Keratinocyte (primary cell): ENCODE measurements at regions not wholly inside any gene's neighbourhood (a gene's known extent, or its start where the extent isn't known, plus 50 kb on each side); places are given as distances from the start of the nearest gene placed in this dataset.

Experiments used
- DNase-seq: peaks from one replicate; pipeline ENCODE4 v3.0.0-alpha.2; 2011; ENCODE audit warnings: low read depth, missing footprints, low spot score
- FAIRE-seq: peaks from 2 replicates; lab custom pipeline; 2011; peaks lifted over from hg19 to GRCh38; lab: Jason Lieb, UNC
- H2AFZ ChIP-seq: 2 replicates; pipeline ENCODE4 v1.6.0; 2012; ENCODE audit warnings: low read length, control low read depth, inconsistent platforms; ENCODE audit not compliant: control insufficient read depth
- H3K27ac ChIP-seq: 2 replicates; pipeline ENCODE4 v1.5.1; 2011; ENCODE audit warnings: low read length; ENCODE audit not compliant: control insufficient read depth, insufficient read depth
- H3K27me3 ChIP-seq: 3 replicates; pipeline ENCODE4 v1.6.0; 2011; ENCODE audit warnings: low read length; ENCODE audit not compliant: control insufficient read depth, insufficient read depth; ENCODE audit errors: extremely low read depth
- H3K36me3 ChIP-seq, 2 experiments: 2 replicates in 1 of 2; 3 replicates in 1 of 2; pipeline ENCODE4 v1.5.1; 2011; ENCODE audit warnings: low read length in 2 of 2, mild to moderate bottlenecking in 1 of 2; ENCODE audit not compliant: control insufficient read depth in 2 of 2, insufficient read depth in 2 of 2; ENCODE audit errors: extremely low read depth in 1 of 2
- H3K4me1 ChIP-seq: 3 replicates; pipeline ENCODE4 v1.5.1; 2011; ENCODE audit warnings: low read length; ENCODE audit not compliant: control insufficient read depth, insufficient read depth; ENCODE audit errors: extremely low read depth
- H3K4me2 ChIP-seq: 3 replicates; pipeline ENCODE4 v1.6.0; 2011; ENCODE audit warnings: low read depth, low read length; ENCODE audit not compliant: control insufficient read depth, insufficient read depth; ENCODE audit errors: extremely low read depth
- H3K4me3 ChIP-seq, 3 experiments: fragments of 200-600 bp in 1 of 3; sonication (generic) in 1 of 3; 2 replicates in 2 of 3; 3 replicates in 1 of 3; pipeline ENCODE4 v1.5.1; 2011 to 2016; ENCODE audit warnings: low read length in 3 of 3, mild to moderate bottlenecking in 3 of 3, control low read depth in 2 of 3, inconsistent platforms in 1 of 3, low read depth in 1 of 3, mixed read lengths in 1 of 3, mixed run types in 1 of 3, moderate library complexity in 1 of 3; ENCODE audit not compliant: control insufficient read depth in 2 of 3, insufficient read depth in 2 of 3; ENCODE audit errors: extremely low read depth in 1 of 3
- H3K79me2 ChIP-seq: 2 replicates; pipeline ENCODE4 v1.6.0; 2012; ENCODE audit warnings: low read length; ENCODE audit not compliant: control insufficient read depth, insufficient read depth
- H3K9ac ChIP-seq: 3 replicates; pipeline ENCODE4 v1.6.0; 2011; ENCODE audit warnings: low read length; ENCODE audit not compliant: control insufficient read depth, insufficient read depth; ENCODE audit errors: extremely low read depth
- H3K9me1 ChIP-seq: 3 replicates; pipeline ENCODE4 v1.6.0; 2011; ENCODE audit warnings: low read length; ENCODE audit not compliant: control insufficient read depth, insufficient read depth; ENCODE audit errors: extremely low read depth
- H3K9me3 ChIP-seq: 2 replicates; pipeline ENCODE4 v1.5.1; 2012; ENCODE audit warnings: low read depth, low read length; ENCODE audit not compliant: control insufficient read depth
- H4K20me1 ChIP-seq: 3 replicates; pipeline ENCODE4 v1.6.0; 2011; ENCODE audit warnings: low read length; ENCODE audit not compliant: control insufficient read depth, insufficient read depth; ENCODE audit errors: extremely low read depth
- CTCF ChIP-seq, 3 experiments: IDR thresholded peaks in 1 of 3; conservative IDR thresholded peaks in 1 of 3; optimal IDR thresholded peaks in 1 of 3; 2 replicates in 2 of 3; 3 replicates in 1 of 3; pipeline versions ENCODE3 to v1.5.1; 2011; ENCODE audit warnings: low read length in 3 of 3, mild to moderate bottlenecking in 3 of 3, moderate library complexity in 2 of 3, control low read depth in 1 of 3, inconsistent platforms in 1 of 3; ENCODE audit not compliant: insufficient read depth in 2 of 3; ENCODE audit errors: extremely low read depth in 1 of 3
- EZH2 ChIP-seq: IDR thresholded peaks from one replicate; pipeline ENCODE4 v1.6.1; 2012; ENCODE audit warnings: inconsistent platforms, mild to moderate bottlenecking, low read length, moderate library complexity
- dilution Hi-C: fragments of 300-500 bp; cut with MboI; formaldehyde crosslinking; loops from one replicate; pipeline ENCODE4 v1.7.0; 2020; ENCODE audit warnings: low sequenced_read_pairs; ENCODE audit not compliant: extremely low pct_ligation_motif_present

- Histone ChIP-seq H3K9me1 (no peaks in the 10 kb centered on the region), H3K9ac (no peak overlapping the region), H3K36me3 (no peaks in the 10 kb centered on the region), H3K4me1 (no peaks in the 10 kb centered on the region), H4K20me1 (no peaks in the 10 kb centered on the region), H3K27ac (no peak overlapping the region), H3K27me3 (no peaks in the 10 kb centered on the region), H3K4me2 (no peak overlapping the region), H2AFZ (no peak overlapping the region), H3K9me3 (no peaks in the 10 kb centered on the region), H3K4me3 (no peak overlapping the region), H3K79me2 (no peaks in the 10 kb centered on the region)
- dilution Hi-C loops, result no loop called here
- TF ChIP-seq EZH2, result no peak
- no peak for TF ChIP-seq CTCF (optimal IDR thresholded peaks at IDR 0.05 in 1 of 3, IDR thresholded peaks at IDR 0.05 in 1 of 3, conservative IDR thresholded peaks at IDR 0.05 in 1 of 3; ENCODE audit: extremely low read depth in 1 of 3, insufficient read depth in 2 of 3, low read length in 3 of 3)
- no peak for DNase-seq
- no peak for FAIRE-seq
Measured at GRCh38 chr1:164417016-164417704, 141.8 kb upstream of the PBX1 start.

GRCh38 chr1:164423136-164423535 lies 135.8 kb upstream of the PBX1 start:
- no peaks in the 10 kb centered on the region for H3K36me3 ChIP-seq
- no peaks in the 10 kb centered on the region for H3K9me1 ChIP-seq
- H4K20me1 ChIP-seq, result no peaks in the 10 kb centered on the region
- TF ChIP-seq EZH2 (no peak), CTCF (optimal IDR thresholded peaks at IDR 0.05 in 1 of 3, IDR thresholded peaks at IDR 0.05 in 1 of 3, conservative IDR thresholded peaks at IDR 0.05 in 1 of 3; ENCODE audit: extremely low read depth in 1 of 3, insufficient read depth in 2 of 3, low read length in 3 of 3) (no peak)
- no peak overlapping the region for H2AFZ ChIP-seq
- no peaks in the 10 kb centered on the region for H3K4me1 ChIP-seq
- FAIRE-seq (no peak), DNase-seq (no peak)
- dilution Hi-C loops, result no loop called here
- H3K9ac ChIP-seq, result no peak overlapping the region
- no peak overlapping the region for H3K4me2 ChIP-seq
- H3K27me3 ChIP-seq, result no peaks in the 10 kb centered on the region
- H3K9me3 ChIP-seq, result no peaks in the 10 kb centered on the region
- H3K27ac ChIP-seq, result no peak overlapping the region
- no peak overlapping the region for H3K4me3 ChIP-seq
- no peaks in the 10 kb centered on the region for H3K79me2 ChIP-seq
